H1 (cell line): ENCODE measurements at regions not wholly inside any gene's neighbourhood (a gene's known extent, or its start where the extent isn't known, plus 50 kb on each side); places are given as distances from the start of the nearest gene placed in this dataset.

Experiments used
- MAX ChIP-seq: IDR thresholded peaks from 2 replicates; pipeline ENCODE4 v1.6.1; 2012; ENCODE audit warnings: inconsistent platforms
- POLR2A ChIP-seq, 2 experiments: IDR thresholded peaks; 1 replicate in 1 of 2; 2 replicates in 1 of 2; pipeline ENCODE4 v1.6.1; 2011; ENCODE audit warnings: low read depth in 2 of 2, low read length in 2 of 2, mild to moderate bottlenecking in 2 of 2; ENCODE audit errors: control extremely low read depth in 1 of 2
- RAD21 ChIP-seq, 2 experiments: IDR thresholded peaks in 1 of 2; conservative IDR thresholded peaks in 1 of 2; 2 replicates each; pipeline ENCODE4 v1.6.1; 2011; ENCODE audit warnings: low read depth in 2 of 2, low read length in 2 of 2, improper control_type of control experiment in 1 of 2, inconsistent platforms in 1 of 2, mild to moderate bottlenecking in 1 of 2, moderate library complexity in 1 of 2
- RBBP5 ChIP-seq: IDR thresholded peaks from 2 replicates; pipeline ENCODE4 v1.7.1; 2012; ENCODE audit warnings: low read depth, mild to moderate bottlenecking, inconsistent platforms, low read length, moderate library complexity, borderline replicate concordance
- RNF2 ChIP-seq: fragments of 200-900, 300-1000 bp; sonication (generic); IDR thresholded peaks from 2 replicates; pipeline ENCODE4 v1.7.1; 2016; ENCODE audit warnings: borderline replicate concordance, low read depth, mild to moderate bottlenecking, antibody characterized with exemption, low read length; ENCODE audit not compliant: poor library complexity, severe bottlenecking; ENCODE audit errors: missing control alignments
- YY1 ChIP-seq: IDR thresholded peaks from 2 replicates; pipeline ENCODE4 v1.6.1; 2011; ENCODE audit warnings: low read depth, mild to moderate bottlenecking, low read length
- TF ChIP-seq, protein P1 (sequence below), 3 experiments: IDR thresholded peaks; 1 replicate in 2 of 3; 2 replicates in 1 of 3; pipeline versions ENCODE4 v1.5.1 to v1.6.1; 2011; ENCODE audit warnings: low read length in 3 of 3, mild to moderate bottlenecking in 3 of 3, inconsistent platforms in 2 of 3, low read depth in 1 of 3, moderate library complexity in 1 of 3; ENCODE audit not compliant: insufficient read depth in 1 of 3; ENCODE audit errors: control extremely low read depth in 1 of 3
- TF ChIP-seq, protein P2 (sequence below): IDR thresholded peaks from 2 replicates; pipeline ENCODE4 v1.6.1; 2012; ENCODE audit warnings: inconsistent platforms

- TF ChIP-seq RAD21 (IDR thresholded peaks at IDR 0.05 in 1 of 2, conservative IDR thresholded peaks at IDR 0.05 in 1 of 2; ENCODE audit: low read depth in 2 of 2, low read length in 2 of 2) (no peak), YY1 (no peak), POLR2A (IDR thresholded peaks at IDR 0.05; ENCODE audit: control extremely low read depth in 1 of 2, low read depth in 2 of 2, low read length in 2 of 2) (no peak), MAX (no peak), RBBP5 (no peak), RNF2 (no peak)
- TF ChIP-seq, protein P1, sequence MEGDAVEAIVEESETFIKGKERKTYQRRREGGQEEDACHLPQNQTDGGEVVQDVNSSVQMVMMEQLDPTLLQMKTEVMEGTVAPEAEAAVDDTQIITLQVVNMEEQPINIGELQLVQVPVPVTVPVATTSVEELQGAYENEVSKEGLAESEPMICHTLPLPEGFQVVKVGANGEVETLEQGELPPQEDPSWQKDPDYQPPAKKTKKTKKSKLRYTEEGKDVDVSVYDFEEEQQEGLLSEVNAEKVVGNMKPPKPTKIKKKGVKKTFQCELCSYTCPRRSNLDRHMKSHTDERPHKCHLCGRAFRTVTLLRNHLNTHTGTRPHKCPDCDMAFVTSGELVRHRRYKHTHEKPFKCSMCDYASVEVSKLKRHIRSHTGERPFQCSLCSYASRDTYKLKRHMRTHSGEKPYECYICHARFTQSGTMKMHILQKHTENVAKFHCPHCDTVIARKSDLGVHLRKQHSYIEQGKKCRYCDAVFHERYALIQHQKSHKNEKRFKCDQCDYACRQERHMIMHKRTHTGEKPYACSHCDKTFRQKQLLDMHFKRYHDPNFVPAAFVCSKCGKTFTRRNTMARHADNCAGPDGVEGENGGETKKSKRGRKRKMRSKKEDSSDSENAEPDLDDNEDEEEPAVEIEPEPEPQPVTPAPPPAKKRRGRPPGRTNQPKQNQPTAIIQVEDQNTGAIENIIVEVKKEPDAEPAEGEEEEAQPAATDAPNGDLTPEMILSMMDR (IDR thresholded peaks at IDR 0.05; ENCODE audit: control extremely low read depth in 1 of 3, insufficient read depth in 1 of 3, low read depth in 1 of 3, low read length in 3 of 3), result no peak
- TF ChIP-seq, protein P2, sequence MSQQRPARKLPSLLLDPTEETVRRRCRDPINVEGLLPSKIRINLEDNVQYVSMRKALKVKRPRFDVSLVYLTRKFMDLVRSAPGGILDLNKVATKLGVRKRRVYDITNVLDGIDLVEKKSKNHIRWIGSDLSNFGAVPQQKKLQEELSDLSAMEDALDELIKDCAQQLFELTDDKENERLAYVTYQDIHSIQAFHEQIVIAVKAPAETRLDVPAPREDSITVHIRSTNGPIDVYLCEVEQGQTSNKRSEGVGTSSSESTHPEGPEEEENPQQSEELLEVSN, result no peak
Observed at GRCh38 chr10:34869135-34869836, 54.2 kb upstream of the PARD3 start.
